Nephron progenitor cell (in vitro differentiated cells): ENCODE measurements at regions not wholly inside any gene's neighbourhood (a gene's known extent, or its start where the extent isn't known, plus 50 kb on each side); places are given as distances from the start of the nearest gene placed in this dataset.
A peak's percentile ranks its signal among the peaks of the same experiment; 100 is the strongest.

Experiments used
- DNase-seq: peaks from one replicate; pipeline ENCODE4 v3.0.0; 2021
- H3K27ac Mint-ChIP-seq: 2 replicates; pipeline ENCODE4 v1.8.0; 2021; ENCODE audit warnings: mild to moderate bottlenecking, moderate library complexity, mixed read lengths
- H3K27me3 Mint-ChIP-seq: 2 replicates; pipeline ENCODE4 v1.8.0; 2021; ENCODE audit warnings: mild to moderate bottlenecking, low read depth, mixed read lengths; ENCODE audit not compliant: poor library complexity
- H3K36me3 Mint-ChIP-seq: 2 replicates; pipeline ENCODE4 v1.8.0; 2021; ENCODE audit warnings: low read depth, mixed read lengths
- H3K4me1 Mint-ChIP-seq: 2 replicates; pipeline ENCODE4 v1.8.0; 2021; ENCODE audit warnings: mixed read lengths
- H3K4me3 Mint-ChIP-seq: 2 replicates; pipeline ENCODE4 v1.8.0; 2021; ENCODE audit warnings: mild to moderate bottlenecking, moderate library complexity, mixed read lengths
- H3K9me3 Mint-ChIP-seq: 2 replicates; pipeline ENCODE4 v1.8.0; 2021; ENCODE audit warnings: mild to moderate bottlenecking, moderate library complexity, mixed read lengths
- TF ChIP-seq, protein P1 (sequence below): fragments of 200-600 bp; sonication (generic); IDR thresholded peaks from 2 replicates; pipeline ENCODE4 v1.5.0; 2021; ENCODE audit warnings: antibody characterized with exemption

DNA sequence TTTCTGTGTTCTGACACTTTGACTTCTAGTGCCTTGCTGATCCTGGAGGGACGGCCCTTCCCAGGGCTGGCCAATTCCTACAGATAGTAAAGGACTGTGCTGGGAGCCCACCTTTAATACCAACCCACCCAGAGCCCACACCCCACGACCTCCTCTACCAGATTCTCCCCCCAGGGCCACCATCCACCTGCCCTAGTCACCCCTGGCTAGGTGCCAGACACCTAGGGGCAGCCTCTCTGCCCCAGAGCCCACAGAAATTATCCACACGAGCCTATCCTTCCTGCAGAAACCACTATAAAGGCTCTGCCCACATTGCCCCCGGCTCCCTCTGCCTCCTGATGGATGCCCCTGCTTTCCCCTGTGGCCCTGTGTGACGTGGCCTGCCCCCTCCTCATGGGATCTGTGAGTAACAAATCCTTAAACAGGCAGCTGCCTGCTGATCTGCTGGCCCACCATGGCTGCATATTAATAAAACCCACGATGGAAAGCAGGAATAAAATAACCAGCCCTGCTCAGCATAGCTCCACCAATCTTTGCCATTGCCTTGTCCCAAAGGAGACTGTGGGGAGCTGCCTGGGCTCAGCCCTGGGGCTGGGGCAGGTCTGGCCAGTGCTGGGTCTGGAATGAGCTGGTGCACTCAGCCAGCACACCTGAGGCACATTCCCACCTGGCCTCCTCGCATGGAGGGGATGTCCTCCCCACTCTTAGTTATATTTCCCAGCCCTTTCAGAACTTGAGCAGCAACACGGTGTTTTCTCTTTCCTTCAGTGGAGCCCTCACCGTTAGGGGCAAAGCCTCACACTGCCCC, 488.5 kb downstream of the NPHP4 start:
- no peak for DNase-seq
- TF ChIP-seq, protein P1, sequence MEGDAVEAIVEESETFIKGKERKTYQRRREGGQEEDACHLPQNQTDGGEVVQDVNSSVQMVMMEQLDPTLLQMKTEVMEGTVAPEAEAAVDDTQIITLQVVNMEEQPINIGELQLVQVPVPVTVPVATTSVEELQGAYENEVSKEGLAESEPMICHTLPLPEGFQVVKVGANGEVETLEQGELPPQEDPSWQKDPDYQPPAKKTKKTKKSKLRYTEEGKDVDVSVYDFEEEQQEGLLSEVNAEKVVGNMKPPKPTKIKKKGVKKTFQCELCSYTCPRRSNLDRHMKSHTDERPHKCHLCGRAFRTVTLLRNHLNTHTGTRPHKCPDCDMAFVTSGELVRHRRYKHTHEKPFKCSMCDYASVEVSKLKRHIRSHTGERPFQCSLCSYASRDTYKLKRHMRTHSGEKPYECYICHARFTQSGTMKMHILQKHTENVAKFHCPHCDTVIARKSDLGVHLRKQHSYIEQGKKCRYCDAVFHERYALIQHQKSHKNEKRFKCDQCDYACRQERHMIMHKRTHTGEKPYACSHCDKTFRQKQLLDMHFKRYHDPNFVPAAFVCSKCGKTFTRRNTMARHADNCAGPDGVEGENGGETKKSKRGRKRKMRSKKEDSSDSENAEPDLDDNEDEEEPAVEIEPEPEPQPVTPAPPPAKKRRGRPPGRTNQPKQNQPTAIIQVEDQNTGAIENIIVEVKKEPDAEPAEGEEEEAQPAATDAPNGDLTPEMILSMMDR = no peak
- H3K27me3 Mint-ChIP-seq = peaks cover 30% of the 10 kb centered on the region
- H3K4me1 Mint-ChIP-seq = no peaks in the 10 kb centered on the region
- H3K27ac Mint-ChIP-seq = peak overlapping the region; percentile 36
- H3K36me3 Mint-ChIP-seq = no peaks in the 10 kb centered on the region
- no peaks in the 10 kb centered on the region for H3K9me3 Mint-ChIP-seq
- no peak overlapping the region for H3K4me3 Mint-ChIP-seq

DNA sequence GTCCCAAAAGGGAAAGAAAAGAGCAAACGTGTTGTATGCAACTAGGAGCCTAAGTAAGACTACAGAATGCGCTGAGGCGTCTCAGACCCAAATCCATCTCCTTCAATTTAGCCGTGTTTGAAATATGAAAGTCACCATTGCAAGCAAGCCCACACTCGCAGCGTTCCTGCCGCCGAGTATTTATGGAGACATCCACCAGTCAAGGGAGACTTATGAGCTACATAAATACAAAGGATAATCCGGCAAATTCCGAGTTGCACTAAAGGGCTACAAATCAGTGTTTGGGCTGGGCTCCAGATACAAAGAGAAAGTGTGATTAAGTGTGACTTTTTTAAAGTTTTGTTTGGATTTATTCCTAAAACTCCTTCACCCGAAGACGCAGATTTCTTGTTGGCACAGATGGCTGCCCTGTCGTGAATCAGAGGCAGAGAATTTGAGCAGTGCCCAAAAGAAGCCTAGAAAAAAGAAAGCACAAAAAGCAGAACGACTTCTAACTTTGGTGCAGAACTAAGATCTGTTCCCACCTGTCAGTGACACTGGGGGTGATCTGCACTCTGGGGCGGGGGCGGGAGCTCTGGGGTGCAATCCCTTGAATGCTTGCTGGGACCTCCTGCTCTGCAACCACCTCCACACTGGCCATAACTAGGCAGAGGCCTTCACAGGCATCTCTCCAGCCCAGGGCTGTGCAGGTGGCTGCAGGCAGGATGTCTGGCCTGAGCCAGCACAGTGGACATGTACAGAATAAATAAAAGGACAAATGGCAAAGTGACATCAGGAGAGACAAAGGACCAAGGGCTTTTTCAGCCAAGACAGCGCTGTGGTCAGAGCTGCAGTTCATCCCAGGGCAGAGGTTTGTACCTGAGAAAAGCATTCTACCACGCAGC, 489.7 kb downstream of the NPHP4 start:
- H3K4me3 Mint-ChIP-seq = no peak overlapping the region
- no peaks in the 10 kb centered on the region for H3K36me3 Mint-ChIP-seq
- H3K9me3 Mint-ChIP-seq = no peaks in the 10 kb centered on the region
- DNase-seq = no peak
- H3K27ac Mint-ChIP-seq = no peak overlapping the region
- H3K4me1 Mint-ChIP-seq = no peaks in the 10 kb centered on the region
- TF ChIP-seq, protein P1 = no peak
- peaks cover 25% of the 10 kb centered on the region for H3K27me3 Mint-ChIP-seq

DNA sequence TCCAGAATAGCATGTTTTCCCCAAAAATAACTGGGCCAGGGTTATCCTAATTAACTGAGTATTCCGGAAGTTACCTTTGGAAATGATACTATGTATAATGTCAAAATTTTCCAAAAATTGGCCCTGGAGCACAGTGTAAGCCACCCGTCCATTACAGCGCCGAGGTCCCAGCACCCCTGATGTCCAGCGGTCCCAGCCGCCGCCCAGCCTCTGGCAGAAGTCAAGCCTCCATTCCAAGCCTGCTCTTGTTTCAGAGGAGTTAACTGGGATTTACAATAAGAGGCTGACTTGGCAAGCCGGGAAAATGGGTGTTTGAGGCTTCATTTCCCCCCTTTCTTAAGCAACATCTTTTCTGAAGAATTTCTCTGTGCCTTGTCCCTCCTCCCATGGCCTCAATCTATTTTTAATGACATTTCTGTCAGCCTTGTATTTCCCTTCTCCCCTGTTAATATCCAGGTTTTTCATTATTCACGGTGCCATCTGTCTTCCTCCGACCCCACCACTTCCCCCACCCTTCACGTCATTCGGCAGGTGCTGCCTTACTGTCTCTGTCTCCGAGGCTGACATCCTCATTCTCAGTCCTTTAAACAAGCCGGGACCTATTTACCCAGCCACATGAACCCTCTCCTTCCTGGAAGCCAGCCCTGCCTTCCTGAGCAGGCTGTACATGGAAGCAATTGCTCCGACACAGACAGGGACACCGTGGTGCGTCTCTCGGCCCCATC, 490.9 kb downstream of the NPHP4 start:
- TF ChIP-seq, protein P1 = no peak
- Mint-ChIP-seq H3K27ac (peak overlapping the region; percentile 26), H3K36me3 (no peaks in the 10 kb centered on the region), H3K4me3 (no peak overlapping the region), H3K4me1 (no peaks in the 10 kb centered on the region), H3K9me3 (peaks cover 4% of the 10 kb centered on the region), H3K27me3 (peaks cover 23% of the 10 kb centered on the region)
- DNase-seq = no peak

DNA sequence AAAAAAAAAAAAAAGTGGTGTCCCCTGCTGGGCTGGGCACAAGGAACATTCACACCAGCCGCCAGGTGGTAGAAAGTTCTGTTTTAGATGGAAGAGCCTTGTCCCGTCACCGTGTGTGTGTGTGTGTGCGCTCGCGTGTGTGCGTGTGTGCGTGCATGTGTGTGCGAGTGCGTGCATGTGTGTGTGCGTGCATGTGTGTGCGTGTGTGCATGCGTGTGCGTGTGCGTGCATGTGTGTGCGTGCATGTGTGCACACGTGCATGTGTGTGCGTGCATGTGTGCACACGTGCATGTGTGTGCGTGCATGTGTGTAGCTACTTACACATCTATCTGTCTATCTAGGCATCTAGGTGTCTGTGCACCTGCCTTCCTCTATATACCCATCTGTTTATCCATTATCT, 491.7 kb downstream of the NPHP4 start:
- TF ChIP-seq, protein P1 = no peak

DNA sequence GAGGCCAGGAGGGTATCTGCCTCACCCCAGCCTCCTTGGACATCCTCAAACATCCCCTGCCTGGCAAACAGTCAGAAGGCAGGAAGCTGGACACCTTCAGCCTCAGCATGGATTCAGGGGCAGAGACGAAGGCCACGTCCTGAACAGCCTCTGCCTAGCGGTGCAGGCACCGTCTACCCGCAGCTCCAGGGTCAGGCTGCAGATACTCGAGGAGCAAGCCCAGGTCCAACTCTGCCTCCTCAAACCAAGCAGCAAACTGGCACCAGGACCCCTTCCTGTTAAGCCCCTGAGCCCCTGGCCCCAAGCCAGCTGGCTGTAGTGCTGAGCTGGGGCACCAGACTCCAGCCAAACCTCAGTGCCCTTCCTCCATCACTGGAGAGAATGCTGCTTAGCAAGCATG, 494.7 kb downstream of the NPHP4 start:
- DNase-seq = no peak
- Mint-ChIP-seq H3K27me3 (peaks cover 24% of the 10 kb centered on the region), H3K9me3 (peaks cover 4% of the 10 kb centered on the region), H3K4me1 (peaks cover 19% of the 10 kb centered on the region), H3K4me3 (no peak overlapping the region), H3K27ac (no peak overlapping the region), H3K36me3 (no peaks in the 10 kb centered on the region)
- TF ChIP-seq, protein P1 = no peak

More for the DNA sequence above, 491.7 kb downstream of the NPHP4 start:
- H3K4me1 Mint-ChIP-seq = peaks cover 4% of the 10 kb centered on the region
- H3K27me3 Mint-ChIP-seq = peaks cover 25% of the 10 kb centered on the region
- peaks cover 4% of the 10 kb centered on the region for H3K9me3 Mint-ChIP-seq
- no peaks in the 10 kb centered on the region for H3K36me3 Mint-ChIP-seq
- no peak for DNase-seq
- no peak overlapping the region for H3K4me3 Mint-ChIP-seq
- no peak overlapping the region for H3K27ac Mint-ChIP-seq
